22Rv1 (cell line): ENCODE measurements at regions not wholly inside any gene's neighbourhood (a gene's known extent, or its start where the extent isn't known, plus 50 kb on each side); places are given as distances from the start of the nearest gene placed in this dataset.

Experiments
- CTCF ChIP-seq: fragments of 450-650 bp; IDR thresholded peaks from 2 replicates; pipeline ENCODE4 v1.5.1; 2017; ENCODE audit warnings: mild to moderate bottlenecking
- ZFX ChIP-seq: fragments of 450-650 bp; IDR thresholded peaks from 2 replicates; pipeline ENCODE4 v1.6.1; 2017; ENCODE audit warnings: antibody characterized with exemption, borderline replicate concordance

- no peak for TF ChIP-seq CTCF
- TF ChIP-seq ZFX, result no peak
These were observed 492.5 kb upstream of the SGCD start for GRCh38 chr5:155834271-155834975.
